ENCODE measurements at regions not wholly inside any gene's neighbourhood (a gene's known extent, or its start where the extent isn't known, plus 50 kb on each side); places are given as distances from the start of the nearest gene placed in this dataset.

DNA sequence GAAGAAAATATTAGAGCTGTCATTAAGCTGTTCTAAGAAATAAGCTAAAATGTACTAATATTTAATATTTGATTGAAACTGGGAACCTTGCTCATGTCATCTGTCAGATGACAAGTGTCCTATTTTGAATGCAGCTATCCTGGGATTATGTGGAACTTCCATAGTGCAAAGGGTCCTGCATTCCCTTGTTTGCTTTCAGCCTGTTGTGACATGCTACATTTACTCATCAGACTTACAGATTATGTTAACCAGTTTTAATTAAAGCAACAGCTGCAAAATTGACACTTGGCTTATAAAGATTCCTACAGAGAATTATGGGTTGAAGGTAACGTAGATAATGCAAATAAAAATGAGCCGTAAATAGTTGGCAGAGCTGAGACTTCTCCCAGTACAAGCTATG is 458.4 kb upstream of the RGS6 start:
- TF ChIP-seq SPI1 (IDR thresholded peaks at IDR 0.05; ENCODE audit: borderline replicate concordance, low read depth) (no peak), GABPA (IDR thresholded peaks at IDR 0.05; ENCODE audit: low read depth) (no peak), POLR2AphosphoS5 (IDR thresholded peaks at IDR 0.05; ENCODE audit: low read depth) (no peak)
- TF ChIP-seq, protein P1, sequence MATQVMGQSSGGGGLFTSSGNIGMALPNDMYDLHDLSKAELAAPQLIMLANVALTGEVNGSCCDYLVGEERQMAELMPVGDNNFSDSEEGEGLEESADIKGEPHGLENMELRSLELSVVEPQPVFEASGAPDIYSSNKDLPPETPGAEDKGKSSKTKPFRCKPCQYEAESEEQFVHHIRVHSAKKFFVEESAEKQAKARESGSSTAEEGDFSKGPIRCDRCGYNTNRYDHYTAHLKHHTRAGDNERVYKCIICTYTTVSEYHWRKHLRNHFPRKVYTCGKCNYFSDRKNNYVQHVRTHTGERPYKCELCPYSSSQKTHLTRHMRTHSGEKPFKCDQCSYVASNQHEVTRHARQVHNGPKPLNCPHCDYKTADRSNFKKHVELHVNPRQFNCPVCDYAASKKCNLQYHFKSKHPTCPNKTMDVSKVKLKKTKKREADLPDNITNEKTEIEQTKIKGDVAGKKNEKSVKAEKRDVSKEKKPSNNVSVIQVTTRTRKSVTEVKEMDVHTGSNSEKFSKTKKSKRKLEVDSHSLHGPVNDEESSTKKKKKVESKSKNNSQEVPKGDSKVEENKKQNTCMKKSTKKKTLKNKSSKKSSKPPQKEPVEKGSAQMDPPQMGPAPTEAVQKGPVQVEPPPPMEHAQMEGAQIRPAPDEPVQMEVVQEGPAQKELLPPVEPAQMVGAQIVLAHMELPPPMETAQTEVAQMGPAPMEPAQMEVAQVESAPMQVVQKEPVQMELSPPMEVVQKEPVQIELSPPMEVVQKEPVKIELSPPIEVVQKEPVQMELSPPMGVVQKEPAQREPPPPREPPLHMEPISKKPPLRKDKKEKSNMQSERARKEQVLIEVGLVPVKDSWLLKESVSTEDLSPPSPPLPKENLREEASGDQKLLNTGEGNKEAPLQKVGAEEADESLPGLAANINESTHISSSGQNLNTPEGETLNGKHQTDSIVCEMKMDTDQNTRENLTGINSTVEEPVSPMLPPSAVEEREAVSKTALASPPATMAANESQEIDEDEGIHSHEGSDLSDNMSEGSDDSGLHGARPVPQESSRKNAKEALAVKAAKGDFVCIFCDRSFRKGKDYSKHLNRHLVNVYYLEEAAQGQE (IDR thresholded peaks at IDR 0.05; ENCODE audit: insufficient replicate concordance, low read depth) = no peak
- TF ChIP-seq, protein P2, sequence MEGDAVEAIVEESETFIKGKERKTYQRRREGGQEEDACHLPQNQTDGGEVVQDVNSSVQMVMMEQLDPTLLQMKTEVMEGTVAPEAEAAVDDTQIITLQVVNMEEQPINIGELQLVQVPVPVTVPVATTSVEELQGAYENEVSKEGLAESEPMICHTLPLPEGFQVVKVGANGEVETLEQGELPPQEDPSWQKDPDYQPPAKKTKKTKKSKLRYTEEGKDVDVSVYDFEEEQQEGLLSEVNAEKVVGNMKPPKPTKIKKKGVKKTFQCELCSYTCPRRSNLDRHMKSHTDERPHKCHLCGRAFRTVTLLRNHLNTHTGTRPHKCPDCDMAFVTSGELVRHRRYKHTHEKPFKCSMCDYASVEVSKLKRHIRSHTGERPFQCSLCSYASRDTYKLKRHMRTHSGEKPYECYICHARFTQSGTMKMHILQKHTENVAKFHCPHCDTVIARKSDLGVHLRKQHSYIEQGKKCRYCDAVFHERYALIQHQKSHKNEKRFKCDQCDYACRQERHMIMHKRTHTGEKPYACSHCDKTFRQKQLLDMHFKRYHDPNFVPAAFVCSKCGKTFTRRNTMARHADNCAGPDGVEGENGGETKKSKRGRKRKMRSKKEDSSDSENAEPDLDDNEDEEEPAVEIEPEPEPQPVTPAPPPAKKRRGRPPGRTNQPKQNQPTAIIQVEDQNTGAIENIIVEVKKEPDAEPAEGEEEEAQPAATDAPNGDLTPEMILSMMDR (IDR thresholded peaks at IDR 0.05; ENCODE audit: insufficient read depth, low read length) = no peak
- DNase-seq (ENCODE audit: low read depth in 1 of 2, low spot score in 1 of 2) = no peak

DNA sequence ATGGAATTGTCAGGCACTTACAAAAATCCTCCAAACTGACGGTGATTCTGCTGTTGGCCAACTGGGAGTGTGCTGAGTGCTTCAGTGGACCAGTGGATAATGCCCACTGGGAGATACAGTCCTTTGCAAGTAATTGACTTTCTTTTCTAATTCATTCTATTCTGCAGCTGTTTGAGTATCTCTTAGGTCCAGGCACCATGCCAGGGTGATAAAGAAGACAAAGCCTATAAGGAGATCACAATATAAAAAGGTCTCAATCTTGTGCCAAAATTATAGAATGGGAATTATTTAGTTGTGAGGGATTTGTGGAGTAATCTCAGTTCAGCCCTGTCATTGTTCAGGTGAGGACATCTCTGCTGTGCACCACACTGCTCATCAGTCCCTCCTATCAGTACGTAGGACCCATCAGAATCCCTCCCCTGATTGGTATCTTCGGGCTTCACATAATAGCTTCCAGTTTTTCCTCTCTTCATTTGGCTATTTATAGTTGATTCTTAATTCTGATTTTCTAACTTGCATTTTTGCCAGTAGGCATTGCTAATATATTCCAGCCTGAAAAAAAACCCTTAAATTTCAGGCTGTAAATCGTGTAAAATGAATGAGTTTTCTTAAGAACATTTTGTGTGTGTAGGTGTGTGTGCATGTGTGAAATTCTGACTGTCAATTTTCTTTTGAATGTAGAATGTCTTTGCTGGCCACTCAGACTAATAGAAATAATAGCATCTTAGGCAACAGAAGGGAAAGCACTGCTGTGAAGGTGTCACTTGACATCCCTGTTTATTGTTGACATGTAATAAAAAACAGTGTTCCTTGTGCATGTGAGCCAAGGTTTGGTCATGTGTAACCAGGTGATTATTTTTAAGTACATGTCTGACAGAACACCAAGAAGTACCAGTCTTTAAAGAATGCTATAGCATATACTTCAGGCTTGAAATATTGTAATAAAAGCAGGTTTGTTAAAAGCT is 457.6 kb upstream of the RGS6 start:
- H3K4me3 ChIP-seq (replicated peaks; ENCODE audit: insufficient read depth, low read length) = no peak overlapping the region
- no peak for DNase-seq (ENCODE audit: low read depth in 1 of 2, low spot score in 1 of 2)
- no peaks in the 10 kb centered on the region for H3K27me3 ChIP-seq (ENCODE audit: insufficient read depth, poor library complexity, severe bottlenecking)
- TF ChIP-seq SPI1 (IDR thresholded peaks at IDR 0.05; ENCODE audit: borderline replicate concordance, low read depth) (no peak), POLR2AphosphoS5 (IDR thresholded peaks at IDR 0.05; ENCODE audit: low read depth) (no peak), GABPA (IDR thresholded peaks at IDR 0.05; ENCODE audit: low read depth) (no peak)
- TF ChIP-seq, protein P2 (IDR thresholded peaks at IDR 0.05; ENCODE audit: insufficient read depth, low read length) = no peak
- TF ChIP-seq, protein P1 (IDR thresholded peaks at IDR 0.05; ENCODE audit: insufficient replicate concordance, low read depth) = no peak
- H3K27ac ChIP-seq (replicated peaks) = no peak overlapping the region

More for the DNA sequence above, 458.4 kb upstream of the RGS6 start:
- H3K27me3 ChIP-seq (ENCODE audit: insufficient read depth, poor library complexity, severe bottlenecking) = no peaks in the 10 kb centered on the region
- H3K4me3 ChIP-seq (replicated peaks; ENCODE audit: insufficient read depth, low read length) = no peak overlapping the region
- H3K27ac ChIP-seq (replicated peaks) = no peak overlapping the region

DNA sequence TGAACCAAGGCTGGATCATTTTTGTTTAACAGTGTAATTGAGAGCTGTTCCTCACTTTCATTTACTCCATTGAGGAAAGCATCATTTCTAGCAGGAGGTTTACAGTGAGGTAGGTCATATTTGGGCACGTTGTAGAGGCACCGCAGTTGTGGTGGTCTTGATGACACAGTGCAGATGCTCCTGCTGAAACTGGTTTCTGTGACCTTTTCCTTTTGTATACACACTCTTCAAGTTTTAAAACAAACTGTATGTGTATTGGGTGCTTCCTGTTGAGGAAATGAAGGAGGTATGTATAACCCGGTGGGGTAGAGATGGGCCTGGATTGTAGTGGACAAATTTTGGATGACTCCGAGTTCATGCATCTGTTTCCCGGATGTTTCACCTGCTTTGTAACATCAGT is 456.3 kb upstream of the RGS6 start:
- H3K4me3 ChIP-seq (replicated peaks; ENCODE audit: insufficient read depth, low read length) = no peak overlapping the region
- no peak overlapping the region for H3K27ac ChIP-seq (replicated peaks)
- DNase-seq (ENCODE audit: low read depth in 1 of 2, low spot score in 1 of 2) = no peak
- TF ChIP-seq, protein P1 (IDR thresholded peaks at IDR 0.05; ENCODE audit: insufficient replicate concordance, low read depth) = no peak
- TF ChIP-seq GABPA (IDR thresholded peaks at IDR 0.05; ENCODE audit: low read depth) = no peak
- TF ChIP-seq, protein P2 (IDR thresholded peaks at IDR 0.05; ENCODE audit: insufficient read depth, low read length) = no peak
- TF ChIP-seq SPI1 (IDR thresholded peaks at IDR 0.05; ENCODE audit: borderline replicate concordance, low read depth) = no peak
- no peak for TF ChIP-seq POLR2AphosphoS5 (IDR thresholded peaks at IDR 0.05; ENCODE audit: low read depth)
- no peaks in the 10 kb centered on the region for H3K27me3 ChIP-seq (ENCODE audit: insufficient read depth, poor library complexity, severe bottlenecking)
